Stimulated activated CD4-positive, alpha-beta T cell treated with anti-CD3 and anti-CD28 coated beads, Interleukin-15, amount 100 ng/mL, for 24 hours (primary cell): ENCODE measurements at regions not wholly inside any gene's neighbourhood (a gene's known extent, or its start where the extent isn't known, plus 50 kb on each side); places are given as distances from the start of the nearest gene placed in this dataset.

Experiments
- DNase-seq: peaks from one replicate; pipeline ENCODE4 v3.0.0-alpha.2; 2020

GRCh38 chr12:92574911-92575570, 127.7 kb upstream of the PLEKHG7 start:
- DNase-seq, result no peak

DNA sequence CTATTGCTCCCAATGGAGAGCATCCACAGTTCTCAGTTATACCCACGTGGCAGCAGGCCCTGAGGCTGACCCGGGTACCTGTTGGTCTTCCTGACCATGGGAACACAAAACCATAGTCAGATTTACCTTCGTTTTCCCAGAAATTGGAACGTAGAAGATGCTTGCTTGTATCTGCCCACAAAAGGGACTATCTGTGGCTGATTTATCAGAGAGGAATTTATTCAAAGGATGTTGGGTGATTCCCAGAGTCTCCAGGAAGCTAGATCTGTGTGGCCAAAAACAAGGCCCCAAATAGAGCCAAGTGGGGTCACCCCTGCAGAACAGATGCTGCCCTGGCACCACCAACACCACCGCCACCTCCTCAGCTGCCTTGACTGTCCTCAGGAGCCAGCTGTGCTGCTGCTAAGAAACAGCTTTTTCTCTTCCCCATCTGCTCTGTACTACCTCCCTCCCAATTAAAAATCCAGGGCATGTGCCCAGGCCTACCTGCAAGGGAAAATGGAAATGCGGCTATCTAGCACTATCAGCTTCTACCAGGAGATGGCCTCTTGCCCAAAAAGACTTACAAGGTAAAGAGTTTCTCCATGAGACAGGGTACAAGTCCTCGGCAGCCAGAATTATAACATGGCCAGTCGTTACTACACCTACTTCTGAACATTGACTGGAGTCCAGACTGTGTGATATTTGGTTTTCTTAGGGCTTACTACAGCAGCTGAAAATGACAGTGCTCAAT, 128.6 kb upstream of the PLEKHG7 start:
- no peak for DNase-seq

DNA sequence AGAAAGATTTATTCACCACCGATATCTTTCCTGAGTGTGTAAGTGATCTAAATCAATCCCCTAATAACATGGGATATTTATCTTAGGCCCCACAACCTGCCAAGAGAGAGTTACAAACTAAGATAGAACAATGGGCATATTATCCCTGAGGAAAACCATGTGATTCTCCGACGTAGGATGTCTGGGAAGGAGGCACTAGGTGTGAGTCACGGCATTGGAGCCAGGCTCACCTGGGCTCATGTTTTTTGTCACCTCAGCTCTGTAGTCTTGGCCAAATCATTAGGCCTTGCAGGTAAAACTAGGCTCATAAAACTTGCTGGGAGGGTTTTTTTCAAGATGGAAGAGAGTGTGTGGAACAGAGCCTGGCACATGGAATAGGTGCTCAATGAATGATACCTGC, 129.7 kb upstream of the PLEKHG7 start:
- DNase-seq, result no peak

GRCh38 chr12:92571844-92572543, 130.8 kb upstream of the PLEKHG7 start:
- no peak for DNase-seq

DNA sequence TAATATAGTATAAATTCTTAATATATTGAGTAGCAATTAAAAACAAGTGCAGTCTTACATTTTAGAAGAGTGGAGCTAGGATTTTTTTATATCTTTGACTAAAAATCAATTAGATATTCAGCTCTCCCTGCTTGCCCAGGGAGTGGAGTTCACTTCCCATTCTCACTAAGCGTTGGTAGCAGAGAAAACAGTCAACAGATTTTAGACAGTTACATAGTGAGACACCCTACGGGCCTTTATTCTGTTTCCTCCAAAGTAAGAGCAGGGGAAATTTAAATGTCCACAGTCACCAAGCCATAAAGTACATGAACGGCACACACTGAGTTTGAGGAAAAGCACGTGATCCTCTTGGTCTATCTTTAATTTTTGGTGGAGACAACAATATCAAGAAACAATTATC, 131.6 kb upstream of the PLEKHG7 start:
- no peak for DNase-seq

DNA sequence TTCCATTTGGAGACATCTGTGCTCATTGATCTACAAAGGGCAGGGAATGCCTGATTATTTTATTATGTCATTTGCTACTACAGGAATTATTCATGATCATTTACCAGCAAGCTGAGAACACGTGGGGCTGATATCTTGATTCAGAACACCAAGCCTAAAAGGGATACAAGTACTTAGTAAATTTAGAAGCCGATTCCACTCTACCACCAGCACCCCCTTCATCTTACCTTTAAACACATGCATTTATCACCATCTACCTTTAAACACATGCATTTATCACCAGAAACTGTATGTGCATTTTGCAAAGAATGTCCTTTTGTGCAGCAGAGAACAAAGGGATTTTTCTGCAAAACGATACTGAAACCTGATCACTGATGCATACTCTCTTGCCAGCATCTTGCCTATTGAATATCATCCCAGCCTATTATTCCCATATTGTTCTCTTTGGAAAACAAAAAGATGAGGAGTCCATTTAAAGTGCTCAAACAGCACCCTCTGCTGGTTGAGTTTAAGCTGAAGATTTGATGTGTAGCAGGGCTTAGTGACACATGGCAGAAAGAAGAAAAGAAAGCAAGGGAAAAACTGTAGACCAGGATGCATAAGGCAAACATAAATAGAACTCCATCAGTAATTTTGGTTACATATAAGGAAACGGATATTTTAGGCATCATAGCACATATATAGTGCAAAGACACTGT, 132.6 kb upstream of the PLEKHG7 start:
- peak; percentile 51 for DNase-seq

GRCh38 chr12:92568691-92569090, 134.1 kb upstream of the PLEKHG7 start:
- no peak for DNase-seq

DNA sequence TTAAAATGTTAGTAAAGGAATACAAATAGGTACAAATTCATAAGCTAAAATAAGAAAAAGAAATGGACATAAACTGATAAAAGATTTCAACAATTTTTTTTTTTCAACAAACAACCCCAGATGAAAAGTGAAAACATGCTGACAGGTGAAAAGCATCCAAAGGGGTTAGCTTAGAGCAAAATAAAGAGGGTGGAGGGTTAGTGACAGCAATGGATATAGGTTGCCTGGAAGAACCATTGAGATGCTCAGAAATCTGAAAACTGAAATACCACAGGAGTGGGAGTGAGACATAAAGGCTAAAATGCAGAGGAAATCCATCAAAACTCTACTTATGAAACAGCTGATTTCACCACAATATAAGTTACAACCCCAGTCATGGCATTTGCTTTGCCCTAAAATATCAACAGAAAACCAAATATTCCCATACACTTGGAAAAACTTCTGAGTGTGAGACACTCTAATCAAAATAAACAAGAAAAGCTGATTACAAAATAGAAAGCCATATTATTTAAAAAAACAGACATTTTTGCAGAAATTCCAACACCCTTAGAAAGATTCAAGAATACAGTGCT, 136.3 kb upstream of the PLEKHG7 start:
- no peak for DNase-seq

DNA sequence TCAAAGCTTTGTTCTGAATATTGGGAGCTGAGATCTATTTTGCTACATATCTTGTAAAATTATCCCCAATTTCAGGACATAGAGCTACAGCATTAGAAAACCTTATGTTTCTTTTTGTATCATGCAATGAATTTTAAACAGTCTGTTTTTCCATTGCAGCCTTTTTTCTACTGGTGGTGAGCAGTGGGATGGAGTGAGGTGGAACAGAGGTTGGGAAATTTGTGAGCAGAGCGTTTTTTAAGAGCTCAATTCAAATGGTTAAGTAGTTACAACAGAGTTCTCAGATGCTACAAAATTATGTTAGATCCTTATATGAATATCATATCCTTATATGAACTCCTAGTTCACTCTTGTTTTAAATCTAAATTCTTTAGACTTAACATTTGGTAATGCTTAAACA, 139.0 kb upstream of the PLEKHG7 start:
- DNase-seq, result no peak

- no peak for DNase-seq
These were observed 140.6 kb upstream of the PLEKHG7 start for GRCh38 chr12:92562063-92562734.

DNA sequence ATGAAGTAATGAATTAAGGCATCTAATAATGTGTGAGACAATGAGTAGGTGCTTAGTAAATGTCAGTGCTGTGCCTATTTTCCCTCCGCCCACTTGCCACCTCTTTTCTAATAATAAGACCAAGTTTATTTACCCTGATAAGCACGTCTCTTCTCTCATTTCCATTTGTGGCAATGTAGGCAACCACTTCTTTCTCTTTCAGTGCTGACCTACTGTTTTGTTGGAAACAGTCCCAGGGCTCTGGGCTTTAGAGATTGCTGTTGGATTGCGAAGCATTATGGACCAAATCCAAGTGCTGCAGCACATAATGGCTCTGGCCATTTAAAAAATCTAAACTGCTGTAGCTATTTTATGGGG, 141.3 kb upstream of the PLEKHG7 start:
- DNase-seq, result no peak

DNA sequence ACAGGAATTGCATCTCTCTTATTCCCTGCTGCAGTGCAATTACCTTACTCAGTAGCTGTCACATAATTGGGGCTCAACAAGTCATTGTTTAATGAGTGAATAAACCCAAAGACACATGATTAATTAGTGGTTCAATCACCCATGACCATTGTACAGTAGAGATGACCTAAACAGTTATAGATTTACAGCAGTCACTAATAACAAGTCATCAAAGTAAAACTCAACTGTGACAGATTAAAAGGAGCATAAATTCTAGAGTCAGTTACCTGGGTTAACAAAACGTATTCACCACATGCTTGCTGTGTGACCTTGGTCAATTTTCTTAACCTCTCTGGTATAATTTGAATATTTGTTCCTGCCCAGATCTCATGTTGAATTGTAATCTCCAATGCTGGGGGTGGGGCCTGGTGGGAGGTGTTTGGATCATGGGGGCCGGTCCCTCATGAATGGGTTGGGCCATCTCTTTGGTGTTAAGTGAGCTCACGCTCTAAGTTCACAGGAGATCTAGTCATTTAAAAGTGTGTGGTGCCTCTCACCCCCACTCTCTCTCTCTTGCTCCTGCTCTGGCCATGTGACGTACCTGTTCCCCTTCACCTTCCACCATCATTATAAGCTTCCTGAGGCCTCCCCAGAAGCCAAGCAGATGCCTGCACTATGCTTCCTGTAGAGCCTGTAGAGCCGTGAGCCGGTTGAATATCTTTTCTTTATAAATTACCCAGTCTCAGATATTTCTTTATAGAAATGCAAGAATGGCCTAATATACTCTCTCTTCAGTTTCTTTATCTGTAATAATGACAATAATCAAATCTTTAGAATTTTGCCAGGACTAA, 141.9 kb upstream of the PLEKHG7 start:
- DNase-seq, result no peak

GRCh38 chr12:92558806-92559205, 144.0 kb upstream of the PLEKHG7 start:
- no peak for DNase-seq

DNA sequence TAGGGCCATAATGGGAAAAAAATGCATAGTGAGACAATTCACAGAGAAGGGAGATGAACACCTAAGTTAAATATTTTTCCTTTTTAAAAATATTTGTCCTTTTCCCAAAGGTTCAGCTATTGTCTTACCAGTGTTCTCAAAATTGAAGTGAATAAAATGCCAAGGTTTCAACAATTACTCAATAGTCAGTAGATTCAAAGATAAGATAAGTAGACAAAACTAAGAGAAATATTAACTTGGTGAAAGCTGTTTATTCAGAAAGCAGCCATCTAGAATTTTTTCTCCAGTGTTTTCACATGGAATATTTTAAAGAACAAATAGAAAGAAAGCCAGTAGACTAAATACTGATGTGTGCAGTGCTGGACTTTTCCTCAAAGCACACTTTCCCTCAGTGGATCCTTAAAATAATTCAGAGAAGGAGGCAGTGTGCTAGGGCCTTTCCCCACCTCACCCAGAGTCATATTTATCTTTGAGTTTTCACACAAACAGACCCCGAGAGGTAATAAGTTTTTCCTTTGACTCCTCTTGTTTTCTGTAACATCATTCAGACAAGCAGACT, 144.5 kb upstream of the PLEKHG7 start:
- DNase-seq, result no peak

- no peak for DNase-seq
These were observed 145.4 kb upstream of the PLEKHG7 start for GRCh38 chr12:92557422-92557724.

DNA sequence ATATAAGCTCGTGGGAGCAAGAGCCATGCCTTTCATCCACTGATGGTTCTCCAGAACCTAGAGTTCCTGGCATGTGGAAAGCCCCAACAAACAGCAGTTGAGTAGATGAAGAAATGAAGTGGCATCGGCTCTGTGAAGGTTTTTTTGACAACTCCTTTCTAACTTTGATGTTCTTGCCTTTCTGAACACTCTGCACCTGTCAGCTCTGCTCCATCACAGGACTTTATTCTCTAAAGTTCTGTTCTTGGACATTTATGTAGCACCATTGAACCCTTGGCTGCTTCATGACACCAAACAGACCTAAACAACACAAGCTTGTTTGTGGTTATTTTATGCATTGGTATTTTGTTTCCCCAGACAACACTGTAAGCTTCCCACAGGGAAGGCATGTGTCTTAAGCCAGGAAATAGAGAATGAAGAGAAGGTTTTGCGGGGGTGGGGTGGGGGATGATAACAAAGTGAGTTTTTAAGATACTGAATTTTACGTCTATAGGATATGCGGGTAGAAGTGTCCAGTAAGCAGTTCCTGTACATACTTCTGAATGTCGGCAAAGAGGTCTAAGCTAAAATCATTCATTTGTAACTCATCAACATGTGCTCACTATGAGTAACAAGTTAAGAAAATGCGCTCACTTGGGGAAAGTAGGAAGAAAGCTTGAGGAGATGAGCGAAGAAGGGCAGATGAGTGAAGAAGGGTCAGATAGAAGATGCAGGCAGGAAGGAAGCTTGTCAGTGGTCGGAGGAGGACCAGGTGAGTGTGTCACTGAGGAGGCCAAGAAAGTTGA, 146.0 kb upstream of the PLEKHG7 start:
- no peak for DNase-seq

DNA sequence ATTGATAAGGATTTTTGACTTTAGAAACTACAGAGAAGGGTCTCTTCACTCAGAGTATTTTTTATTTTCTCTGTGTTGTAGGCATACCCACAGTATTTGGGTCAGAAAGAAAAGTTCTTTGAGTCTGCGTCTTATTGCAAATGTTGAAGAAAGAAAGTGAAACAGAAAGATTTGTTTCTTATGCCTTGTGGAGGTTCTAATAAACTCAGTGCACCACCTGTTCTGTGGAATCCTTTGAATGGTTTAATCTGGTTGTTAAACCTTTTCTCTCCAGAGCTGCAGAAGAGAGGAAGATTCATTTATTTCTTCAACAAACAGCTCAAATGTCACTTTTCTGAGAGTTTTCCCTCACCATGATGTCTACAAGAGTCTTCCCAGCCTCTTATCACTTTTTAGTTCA, 146.6 kb upstream of the PLEKHG7 start:
- no peak for DNase-seq

GRCh38 chr12:92554158-92555073, 148.4 kb upstream of the PLEKHG7 start:
- no peak for DNase-seq

GRCh38 chr12:92553389-92553788, 149.4 kb upstream of the PLEKHG7 start:
- DNase-seq, result no peak
